Calu3 (cell line): ENCODE measurements at regions not wholly inside any gene's neighbourhood (a gene's known extent, or its start where the extent isn't known, plus 50 kb on each side); places are given as distances from the start of the nearest gene placed in this dataset.
A peak's percentile ranks its signal among the peaks of the same experiment; 100 is the strongest.
"Not testable (repeated sequence)": the region's sequence is repeated elsewhere in the genome, so short reads cannot be mapped to it uniquely, and the experiment has no call there.

ENCODE experiments used
- BruUV-seq: library from RNA; stranded (reverse); fragments of 400-500 nt; replicated peaks from 2 replicates; lab custom pipeline; 2021; lab: Mats Ljungman, UMichigan
- CTCF ChIA-PET: fragments of 300-600 bp; sonication (Branson Sonifier 250); formaldehyde crosslinking; loops from one replicate; lab custom pipeline; 2022; ENCODE audit warnings: antibody characterized with exemption; lab: Charles Lee
- DNase-seq: peaks from one replicate; pipeline ENCODE4 v3.0.0; 2022
- H3K27ac Mint-ChIP-seq: one replicate; pipeline ENCODE4 v1.8.0; 2022; ENCODE audit warnings: mixed read lengths; ENCODE audit not compliant: unreplicated experiment
- H3K27me3 Mint-ChIP-seq: one replicate; pipeline ENCODE4 v1.8.0; 2022; ENCODE audit warnings: mixed read lengths; ENCODE audit not compliant: unreplicated experiment
- H3K36me3 Mint-ChIP-seq: one replicate; pipeline ENCODE4 v1.8.0; 2022; ENCODE audit warnings: mild to moderate bottlenecking, moderate library complexity, mixed read lengths; ENCODE audit not compliant: insufficient read depth, unreplicated experiment
- H3K4me1 Mint-ChIP-seq: one replicate; pipeline ENCODE4 v1.8.0; 2022; ENCODE audit warnings: mild to moderate bottlenecking, low read depth, mixed read lengths; ENCODE audit not compliant: unreplicated experiment
- H3K4me3 Mint-ChIP-seq: one replicate; pipeline ENCODE4 v1.8.0; 2022; ENCODE audit warnings: mild to moderate bottlenecking, low read depth, moderate library complexity, mixed read lengths; ENCODE audit not compliant: unreplicated experiment
- H3K9me3 Mint-ChIP-seq: one replicate; pipeline ENCODE4 v1.8.0; 2022; ENCODE audit warnings: low read depth, mixed read lengths; ENCODE audit not compliant: unreplicated experiment
- intact Hi-C: fragments of 100-400 bp; cut with micrococcal nuclease; formaldehyde crosslinking; loops from one replicate; pipeline ENCODE4 v1.10.0; 2022; ENCODE audit not compliant: unreplicated experiment
- TF ChIP-seq, protein P1 (sequence below): fragments of 200-600 bp; IDR thresholded peaks from one replicate; pipeline ENCODE4 v1.8.0; 2022; ENCODE audit warnings: antibody characterized with exemption; ENCODE audit not compliant: unreplicated experiment

DNA sequence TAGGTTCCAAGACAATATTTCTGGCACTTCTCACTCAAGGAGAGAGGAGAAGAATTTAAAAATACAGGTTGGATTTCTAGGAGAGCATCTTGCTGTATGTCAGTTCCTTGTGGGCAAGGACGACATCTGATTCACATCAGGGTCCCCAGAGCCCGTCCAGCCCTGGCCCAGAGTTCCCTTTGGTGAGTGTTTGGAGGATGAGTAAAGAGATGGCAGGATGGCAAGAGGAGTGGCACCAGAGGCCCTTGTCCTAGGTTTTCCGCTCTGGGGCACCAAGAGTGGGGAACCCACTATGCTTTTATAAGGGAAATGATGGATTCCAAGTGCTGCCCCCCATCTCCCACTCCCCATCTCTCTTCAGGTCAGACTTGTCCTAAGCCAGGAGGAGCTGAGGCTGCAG, 181.8 kb downstream of the TBC1D2B start:
- Mint-ChIP-seq H3K27me3 (peaks cover 80% of the 10 kb centered on the region), H3K36me3 (no peaks in the 10 kb centered on the region), H3K4me1 (peaks cover 9% of the 10 kb centered on the region), H3K27ac (no peak overlapping the region), H3K4me3 (no peak overlapping the region), H3K9me3 (no peaks in the 10 kb centered on the region)
- CTCF ChIA-PET: no interaction called here
- intact Hi-C loops: no loop called here
- no peak for DNase-seq
- BruUV-seq: no TSS peak
- TF ChIP-seq, protein P1, sequence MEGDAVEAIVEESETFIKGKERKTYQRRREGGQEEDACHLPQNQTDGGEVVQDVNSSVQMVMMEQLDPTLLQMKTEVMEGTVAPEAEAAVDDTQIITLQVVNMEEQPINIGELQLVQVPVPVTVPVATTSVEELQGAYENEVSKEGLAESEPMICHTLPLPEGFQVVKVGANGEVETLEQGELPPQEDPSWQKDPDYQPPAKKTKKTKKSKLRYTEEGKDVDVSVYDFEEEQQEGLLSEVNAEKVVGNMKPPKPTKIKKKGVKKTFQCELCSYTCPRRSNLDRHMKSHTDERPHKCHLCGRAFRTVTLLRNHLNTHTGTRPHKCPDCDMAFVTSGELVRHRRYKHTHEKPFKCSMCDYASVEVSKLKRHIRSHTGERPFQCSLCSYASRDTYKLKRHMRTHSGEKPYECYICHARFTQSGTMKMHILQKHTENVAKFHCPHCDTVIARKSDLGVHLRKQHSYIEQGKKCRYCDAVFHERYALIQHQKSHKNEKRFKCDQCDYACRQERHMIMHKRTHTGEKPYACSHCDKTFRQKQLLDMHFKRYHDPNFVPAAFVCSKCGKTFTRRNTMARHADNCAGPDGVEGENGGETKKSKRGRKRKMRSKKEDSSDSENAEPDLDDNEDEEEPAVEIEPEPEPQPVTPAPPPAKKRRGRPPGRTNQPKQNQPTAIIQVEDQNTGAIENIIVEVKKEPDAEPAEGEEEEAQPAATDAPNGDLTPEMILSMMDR: no peak

DNA sequence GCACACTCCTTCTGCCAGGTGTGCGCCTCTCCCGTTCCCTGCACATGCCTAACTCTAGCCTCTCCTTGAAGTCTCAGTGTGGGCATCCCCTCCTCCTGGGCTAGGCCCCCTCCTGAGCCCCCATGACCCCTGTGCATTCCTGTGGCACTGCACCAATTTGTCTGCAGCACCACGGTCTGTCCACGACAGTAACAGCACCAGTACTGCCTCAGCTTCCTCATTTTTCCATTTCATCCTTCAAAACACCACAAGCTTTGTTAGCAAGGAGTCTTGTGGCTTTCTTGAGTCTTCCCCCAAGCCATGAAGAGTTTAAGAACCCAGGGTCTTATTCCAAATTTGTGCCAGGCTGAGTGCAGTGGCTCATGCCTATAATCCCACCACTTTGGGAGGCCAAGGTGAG, 182.4 kb downstream of the TBC1D2B start:
- intact Hi-C loops, BruUV-seq, H3K36me3 Mint-ChIP-seq, DNase-seq, H3K27ac Mint-ChIP-seq, H3K9me3 Mint-ChIP-seq, H3K4me1 Mint-ChIP-seq: not testable (repeated sequence)
- CTCF ChIA-PET: interaction anchor here (0.6 kb wide), 1 partner anchor 43 kb away, joined by 3 read pairs; no protein-coding TSS in a partner anchor
- Mint-ChIP-seq H3K4me3 (peak overlapping the region; percentile 20), H3K27me3 (peaks cover 86% of the 10 kb centered on the region)

DNA sequence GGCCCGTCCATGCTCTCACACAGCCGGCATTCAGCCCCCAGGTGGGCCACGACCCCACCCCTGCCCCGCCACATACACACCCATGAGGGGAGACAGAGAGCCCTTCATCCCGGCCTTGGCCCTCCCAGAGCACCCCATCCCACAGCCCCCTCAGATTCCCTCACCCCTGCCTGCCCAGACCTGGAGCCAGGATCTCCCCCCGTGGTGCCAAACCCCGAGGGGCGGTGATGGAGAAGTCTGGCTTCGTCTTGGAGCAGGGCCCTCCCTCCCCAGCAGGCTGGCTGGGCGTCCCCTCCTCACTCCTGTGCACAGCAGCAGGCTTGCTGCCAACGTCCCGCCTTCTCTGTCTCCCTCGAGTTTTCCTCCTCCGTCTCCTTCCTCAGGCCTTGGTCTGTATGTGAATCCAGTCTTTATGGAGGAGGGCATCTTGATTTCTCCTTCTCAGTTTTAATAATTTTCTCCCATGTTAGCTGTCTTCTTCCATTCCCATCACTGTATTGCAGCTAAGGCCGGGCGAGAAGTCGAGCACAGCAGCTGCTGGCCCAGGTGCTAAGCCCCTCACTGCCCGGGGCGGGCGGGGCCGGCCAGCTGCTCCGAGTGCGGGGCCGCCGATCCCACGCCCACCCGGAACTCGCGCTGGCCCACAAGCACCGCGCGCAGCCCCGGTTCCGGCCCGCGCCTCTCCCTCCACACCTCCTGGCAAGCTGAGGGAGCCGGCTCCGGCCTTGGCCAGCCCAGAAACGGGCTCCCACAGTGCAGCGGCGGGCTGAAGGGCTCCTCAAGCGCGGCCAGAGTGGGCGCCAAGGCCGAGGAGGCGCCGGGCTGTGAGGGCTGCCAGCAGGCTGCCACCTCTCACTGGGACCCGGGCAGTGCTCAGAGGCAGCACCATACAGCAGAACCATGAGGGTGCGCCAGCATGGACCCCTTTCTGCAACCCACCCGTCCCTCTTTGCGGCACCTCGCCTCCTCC, 183.6 kb downstream of the TBC1D2B start:
- H3K36me3 Mint-ChIP-seq, BruUV-seq, H3K4me3 Mint-ChIP-seq, H3K9me3 Mint-ChIP-seq, H3K4me1 Mint-ChIP-seq, H3K27ac Mint-ChIP-seq, CTCF ChIA-PET, DNase-seq, intact Hi-C loops: not testable (repeated sequence)
- peaks cover 98% of the 10 kb centered on the region for H3K27me3 Mint-ChIP-seq

DNA sequence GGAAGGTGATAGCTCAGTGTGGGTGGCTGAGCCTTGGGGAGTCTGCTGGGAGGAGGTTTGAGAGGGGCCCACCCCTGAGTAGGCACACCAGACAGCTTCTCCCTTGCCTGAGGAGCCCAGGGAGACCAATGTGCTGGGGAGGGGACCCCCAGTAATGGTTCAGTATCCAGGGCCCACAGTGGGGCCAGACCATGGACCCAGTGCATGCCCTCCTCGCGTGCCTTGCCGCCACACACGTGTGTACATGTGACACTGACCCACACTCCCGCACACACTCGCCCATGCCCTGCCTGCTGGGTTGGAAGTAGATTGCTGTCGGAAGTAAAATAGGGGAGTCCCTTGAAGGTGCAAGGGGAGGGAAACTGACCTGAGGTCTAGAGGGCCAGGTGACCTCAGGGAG, 184.3 kb downstream of the TBC1D2B start:
- H3K27ac Mint-ChIP-seq, CTCF ChIA-PET, H3K9me3 Mint-ChIP-seq, H3K36me3 Mint-ChIP-seq, H3K4me1 Mint-ChIP-seq, intact Hi-C loops, DNase-seq, H3K4me3 Mint-ChIP-seq, BruUV-seq: not testable (repeated sequence)
- H3K27me3 Mint-ChIP-seq: peaks cover 92% of the 10 kb centered on the region

DNA sequence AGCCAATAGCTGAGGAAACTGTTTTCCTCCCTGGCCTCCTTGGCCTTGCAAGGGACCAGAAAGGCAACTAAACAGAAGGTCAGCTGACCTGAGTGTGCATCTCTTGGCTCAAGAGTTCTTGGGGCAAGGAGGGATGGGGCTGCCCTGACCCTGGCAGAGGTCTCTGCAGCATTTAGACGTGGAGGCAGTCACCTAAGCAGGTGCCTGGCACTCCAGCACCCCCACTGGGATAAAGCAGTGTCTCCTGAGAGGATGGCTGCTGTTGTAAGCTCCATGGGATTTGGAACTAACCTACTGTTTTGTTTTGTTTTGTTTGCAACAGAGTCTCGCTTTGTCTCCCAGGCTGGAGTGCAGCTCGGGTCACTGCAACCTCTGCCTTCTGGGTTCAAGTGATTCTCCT, 185.2 kb downstream of the TBC1D2B start:
- H3K4me3 Mint-ChIP-seq: no peak overlapping the region
- no peak overlapping the region for H3K27ac Mint-ChIP-seq
- BruUV-seq: no TSS peak
- TF ChIP-seq, protein P1: no peak
- CTCF ChIA-PET: no interaction called here
- no peaks in the 10 kb centered on the region for H3K9me3 Mint-ChIP-seq
- intact Hi-C loops: no loop called here
- peaks cover 83% of the 10 kb centered on the region for H3K27me3 Mint-ChIP-seq
- no peak for DNase-seq
- H3K36me3 Mint-ChIP-seq: no peaks in the 10 kb centered on the region
- peaks cover 9% of the 10 kb centered on the region for H3K4me1 Mint-ChIP-seq

DNA sequence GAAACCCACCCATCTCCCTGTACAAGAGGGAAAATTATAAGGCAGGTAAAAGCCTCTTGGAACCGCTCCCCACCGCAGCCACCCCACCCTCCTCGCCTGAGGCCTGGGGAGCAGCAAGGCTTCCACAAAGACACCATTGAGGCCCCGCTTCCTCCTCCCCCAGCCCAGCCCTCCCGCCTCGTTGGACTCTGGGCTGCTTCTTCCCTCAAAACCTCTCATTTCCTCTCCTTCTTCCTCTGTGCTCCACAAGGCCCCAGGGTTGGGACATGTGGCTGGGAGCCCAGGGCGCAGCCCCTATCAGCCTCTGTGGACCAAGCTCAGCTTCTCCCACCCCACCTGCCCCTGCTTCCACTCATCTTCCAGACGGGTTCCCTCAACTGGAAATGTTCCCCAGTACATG, 185.6 kb downstream of the TBC1D2B start:
- H3K9me3 Mint-ChIP-seq, H3K36me3 Mint-ChIP-seq, H3K4me3 Mint-ChIP-seq, H3K4me1 Mint-ChIP-seq, CTCF ChIA-PET, DNase-seq, H3K27ac Mint-ChIP-seq, BruUV-seq, intact Hi-C loops: not testable (repeated sequence)
- peaks cover 78% of the 10 kb centered on the region for H3K27me3 Mint-ChIP-seq

DNA sequence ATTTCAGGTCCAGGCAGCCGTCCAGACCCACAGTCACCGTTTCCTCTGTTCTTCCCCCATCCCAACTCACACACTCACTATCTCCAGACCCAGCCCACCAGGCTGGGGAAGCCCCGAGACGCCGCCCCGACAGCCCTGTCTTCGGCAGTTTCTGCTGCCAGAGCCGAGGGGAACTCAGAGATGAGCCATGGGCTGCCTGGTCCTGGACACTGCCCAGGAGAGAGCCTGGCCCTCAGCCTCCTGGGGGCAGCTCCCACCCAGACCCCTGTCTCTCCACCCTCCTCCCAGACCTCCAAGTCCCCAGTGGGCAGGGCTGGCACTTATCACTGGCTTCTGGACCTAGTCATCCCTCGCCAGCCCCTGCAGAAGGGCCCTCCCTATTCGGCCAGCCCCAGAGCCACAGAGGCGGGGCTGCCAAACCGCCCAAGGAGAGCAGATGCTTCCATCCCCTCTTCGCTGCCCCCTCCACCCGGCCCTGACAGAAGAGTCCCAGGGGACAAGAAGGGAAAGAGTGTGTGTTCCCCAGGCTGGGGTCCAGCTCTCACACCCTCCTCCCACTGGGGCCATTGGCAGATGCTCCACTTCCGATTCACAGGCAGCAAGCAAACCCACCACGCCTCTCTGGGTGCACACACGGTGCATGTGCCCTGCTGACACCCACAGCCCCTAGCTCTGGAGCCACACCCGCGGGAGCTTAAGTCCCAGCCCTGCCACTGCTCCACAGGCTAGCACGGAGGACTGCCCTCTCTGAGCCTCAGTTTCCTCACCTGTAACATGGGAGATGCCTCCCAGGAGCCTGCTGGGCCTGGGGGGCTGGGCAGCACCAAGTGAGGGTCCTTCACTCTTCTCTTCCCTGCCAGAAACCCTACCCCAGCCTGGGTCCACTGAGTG, 186.4 kb downstream of the TBC1D2B start:
- H3K27ac Mint-ChIP-seq, H3K4me1 Mint-ChIP-seq, DNase-seq, CTCF ChIA-PET, H3K4me3 Mint-ChIP-seq, H3K9me3 Mint-ChIP-seq, BruUV-seq, H3K36me3 Mint-ChIP-seq, intact Hi-C loops: not testable (repeated sequence)
- peaks cover 73% of the 10 kb centered on the region for H3K27me3 Mint-ChIP-seq
